ENCODE measurements at regions not wholly inside any gene's neighbourhood (a gene's known extent, or its start where the extent isn't known, plus 50 kb on each side); places are given as distances from the start of the nearest gene placed in this dataset.
A peak's percentile ranks its signal among the peaks of the same experiment; 100 is the strongest.
"Not testable (repeated sequence)": the region's sequence is repeated elsewhere in the genome, so short reads cannot be mapped to it uniquely, and the experiment has no call there.

DNA sequence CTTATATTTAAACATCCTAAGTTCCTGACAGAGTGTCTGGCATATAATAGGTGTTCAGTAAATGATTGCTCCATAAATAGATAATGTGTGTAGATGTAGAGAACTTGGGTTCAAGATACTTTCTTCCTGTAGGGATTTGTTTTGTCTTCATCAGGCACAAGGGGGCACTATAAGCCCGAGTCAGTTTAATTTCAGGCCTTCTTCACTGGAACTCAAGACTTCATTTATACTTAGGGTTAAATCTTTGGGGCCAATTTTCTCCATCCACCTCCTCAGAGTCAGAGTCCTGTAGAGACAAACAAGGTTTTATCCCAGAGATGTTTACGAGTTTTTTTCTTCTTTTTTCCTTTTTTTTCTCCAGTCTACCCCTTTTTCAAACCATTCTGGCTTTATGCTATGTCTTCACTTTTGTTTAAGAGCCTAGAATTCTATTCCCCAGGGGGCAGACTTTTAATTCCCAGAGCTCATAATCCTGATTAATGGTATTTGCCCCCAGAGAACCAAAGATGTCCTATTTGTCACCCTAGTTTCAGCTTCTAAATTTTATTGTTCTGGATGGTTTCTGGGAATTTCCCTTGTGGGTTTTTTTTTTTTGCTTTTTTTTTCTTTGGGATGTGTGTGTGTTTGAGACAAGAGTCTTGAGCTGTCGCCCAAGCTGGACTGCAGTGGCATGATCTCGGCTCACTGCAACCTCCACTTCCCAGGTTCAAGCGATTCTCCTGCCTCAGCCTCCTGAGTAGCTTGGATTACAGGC, 88.4 kb downstream of the HFE start:
- peak; percentile 59 for DNase-seq

- DNase-seq, result no peak
Observed at GRCh38 chr6:26179675-26180074, 92.4 kb downstream of the HFE start.

GRCh38 chr6:26180346-26180745, 93.1 kb downstream of the HFE start:
- DNase-seq, result no peak

GRCh38 chr6:26183237-26183580, 96.0 kb downstream of the HFE start:
- DNase-seq, result no peak

DNA sequence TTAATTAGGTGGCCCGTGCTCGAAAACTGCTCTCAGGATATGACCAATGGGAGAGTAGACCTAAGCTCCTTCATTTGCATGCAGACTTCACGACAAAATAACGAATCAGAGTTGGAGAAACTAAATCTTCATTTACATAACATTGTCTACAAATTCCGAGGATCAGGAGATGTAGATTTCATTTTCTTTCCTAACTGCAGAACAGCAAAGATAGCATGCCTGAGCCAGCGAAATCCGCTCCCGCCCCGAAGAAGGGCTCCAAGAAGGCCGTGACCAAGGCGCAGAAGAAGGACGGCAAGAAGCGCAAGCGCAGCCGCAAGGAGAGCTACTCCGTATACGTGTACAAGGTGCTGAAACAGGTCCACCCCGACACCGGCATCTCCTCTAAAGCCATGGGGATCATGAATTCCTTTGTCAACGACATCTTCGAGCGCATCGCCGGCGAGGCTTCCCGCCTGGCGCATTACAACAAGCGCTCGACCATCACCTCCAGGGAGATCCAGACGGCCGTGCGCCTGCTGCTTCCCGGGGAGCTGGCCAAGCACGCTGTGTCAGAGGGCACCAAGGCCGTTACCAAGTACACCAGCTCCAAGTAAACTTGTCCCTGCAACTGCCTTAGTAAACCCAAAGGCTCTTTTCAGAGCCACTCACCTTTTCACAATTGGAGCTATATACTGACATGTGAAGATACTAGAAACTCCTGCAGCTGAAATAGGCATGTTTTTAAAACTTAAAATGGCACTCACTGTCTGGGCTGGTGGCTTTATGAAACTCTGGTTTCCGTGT, 96.5 kb downstream of the HFE start:
- peak; percentile 46 for DNase-seq

DNA sequence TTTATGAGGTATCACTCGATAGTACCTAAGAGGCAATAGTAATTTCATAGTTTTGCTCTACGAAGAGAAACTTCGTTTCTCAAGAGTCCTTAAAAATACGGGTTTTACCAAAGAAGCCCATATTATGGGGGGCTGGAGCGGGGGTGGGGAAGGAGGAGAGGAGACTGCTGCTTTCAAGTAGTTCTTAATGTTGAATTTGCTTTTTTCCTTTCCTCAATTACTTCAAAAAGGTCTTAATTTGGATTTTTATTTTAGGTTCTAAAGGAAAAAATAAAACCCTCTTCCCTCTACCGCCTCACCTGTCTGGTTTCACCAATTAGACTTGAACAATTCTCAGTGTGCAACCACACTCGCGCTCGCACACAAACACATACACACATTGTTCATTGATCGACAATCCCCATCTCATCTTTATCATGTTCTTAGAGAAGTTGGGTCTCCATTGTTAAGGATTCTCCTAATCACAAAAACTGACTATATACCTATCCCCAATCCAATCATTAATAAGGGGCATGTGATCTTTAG, 97.2 kb downstream of the HFE start:
- no peak for DNase-seq

DNA sequence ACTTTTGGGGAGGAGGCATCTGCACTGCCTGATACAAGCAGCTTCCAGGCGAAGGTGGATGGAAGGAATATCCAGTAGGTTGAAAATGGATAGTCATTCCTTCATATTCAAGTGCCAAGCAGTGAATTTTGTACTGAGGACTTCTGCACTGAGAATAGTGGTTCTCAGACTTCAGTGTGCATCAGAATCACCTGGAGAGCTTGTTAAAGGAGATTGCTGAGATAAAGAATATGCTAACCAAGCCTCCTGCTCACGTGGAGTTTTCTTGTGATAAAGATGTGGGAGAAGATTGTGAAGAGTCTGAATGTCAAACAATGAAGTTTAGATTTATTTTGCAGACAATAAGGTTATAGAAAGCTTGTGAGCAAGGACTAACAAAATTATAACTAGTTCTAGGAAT, 97.8 kb downstream of the HFE start:
- no peak for DNase-seq

DNA sequence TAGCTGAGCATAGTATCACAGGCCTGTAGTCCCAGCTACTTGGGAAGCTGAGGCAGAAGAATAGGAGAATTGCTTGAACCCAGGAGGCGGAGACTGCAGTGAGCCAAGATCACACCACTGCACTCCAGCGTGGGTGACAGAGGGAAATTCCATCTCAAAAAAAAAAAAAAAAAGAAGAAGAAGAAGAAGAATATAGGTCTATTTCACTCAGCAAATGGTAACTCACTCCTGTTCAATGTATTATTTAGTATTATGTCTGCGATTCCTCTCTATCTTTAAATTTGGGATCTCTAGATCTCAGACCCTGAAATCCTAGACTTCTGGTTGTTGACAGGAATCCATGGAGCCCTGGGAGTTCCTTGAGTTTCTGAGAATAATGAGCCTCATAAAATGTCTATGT, 98.6 kb downstream of the HFE start:
- no peak for DNase-seq

DNA sequence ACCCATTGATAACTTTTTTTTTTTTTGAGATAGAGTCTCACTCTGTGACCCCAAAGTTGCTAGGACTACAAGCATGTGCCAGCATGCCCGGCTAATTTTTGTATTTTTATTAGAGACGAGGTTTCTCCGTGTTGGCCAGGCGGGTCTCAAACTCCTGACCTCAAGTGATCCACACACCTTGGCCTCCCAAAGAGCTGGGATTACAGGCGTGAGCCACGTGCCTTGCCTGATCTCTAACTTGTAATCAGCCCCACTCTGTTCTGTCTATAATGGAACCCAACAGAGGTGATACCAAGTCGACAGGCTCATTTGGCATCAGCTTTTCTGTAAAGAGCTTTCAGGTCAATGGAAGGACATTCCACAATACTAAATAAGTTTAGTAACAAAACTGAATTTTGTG, 99.4 kb downstream of the HFE start:
- no peak for DNase-seq

GRCh38 chr6:26187292-26187691, 100.1 kb downstream of the HFE start:
- DNase-seq, result no peak

DNA sequence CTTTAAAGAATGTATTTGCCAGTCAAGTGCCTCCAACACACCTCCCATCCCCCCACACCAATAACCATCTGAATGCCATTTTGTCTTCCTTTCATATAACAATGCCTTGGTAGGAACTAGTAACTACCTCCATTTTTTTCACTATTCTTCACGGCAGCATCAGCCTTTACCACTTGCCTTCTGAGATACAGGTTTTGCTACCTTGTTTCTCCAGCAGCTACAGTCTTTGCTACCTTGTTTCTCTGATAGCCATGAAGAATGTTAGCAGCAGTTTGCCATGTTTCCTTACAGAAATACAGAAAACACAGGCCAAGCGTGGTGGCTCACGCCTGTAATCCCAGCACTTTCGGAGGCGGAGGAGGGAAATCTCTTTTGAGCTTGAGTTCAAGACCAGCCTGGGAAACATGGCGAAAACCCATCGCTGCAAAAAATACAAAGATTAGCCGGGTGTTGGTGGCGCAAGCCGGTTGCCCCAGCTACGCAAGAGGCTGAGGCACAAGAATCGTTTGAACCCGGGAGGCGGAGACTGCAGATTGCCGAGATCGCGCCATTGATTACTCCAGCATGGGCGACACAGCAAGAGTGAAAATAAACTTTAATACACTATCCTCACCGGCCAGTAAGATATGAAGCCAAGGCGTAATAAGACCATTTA, 100.9 kb downstream of the HFE start:
- no peak for DNase-seq

GRCh38 chr6:26191512-26191911, 104.3 kb downstream of the HFE start:
- not testable (repeated sequence) for DNase-seq

DNA sequence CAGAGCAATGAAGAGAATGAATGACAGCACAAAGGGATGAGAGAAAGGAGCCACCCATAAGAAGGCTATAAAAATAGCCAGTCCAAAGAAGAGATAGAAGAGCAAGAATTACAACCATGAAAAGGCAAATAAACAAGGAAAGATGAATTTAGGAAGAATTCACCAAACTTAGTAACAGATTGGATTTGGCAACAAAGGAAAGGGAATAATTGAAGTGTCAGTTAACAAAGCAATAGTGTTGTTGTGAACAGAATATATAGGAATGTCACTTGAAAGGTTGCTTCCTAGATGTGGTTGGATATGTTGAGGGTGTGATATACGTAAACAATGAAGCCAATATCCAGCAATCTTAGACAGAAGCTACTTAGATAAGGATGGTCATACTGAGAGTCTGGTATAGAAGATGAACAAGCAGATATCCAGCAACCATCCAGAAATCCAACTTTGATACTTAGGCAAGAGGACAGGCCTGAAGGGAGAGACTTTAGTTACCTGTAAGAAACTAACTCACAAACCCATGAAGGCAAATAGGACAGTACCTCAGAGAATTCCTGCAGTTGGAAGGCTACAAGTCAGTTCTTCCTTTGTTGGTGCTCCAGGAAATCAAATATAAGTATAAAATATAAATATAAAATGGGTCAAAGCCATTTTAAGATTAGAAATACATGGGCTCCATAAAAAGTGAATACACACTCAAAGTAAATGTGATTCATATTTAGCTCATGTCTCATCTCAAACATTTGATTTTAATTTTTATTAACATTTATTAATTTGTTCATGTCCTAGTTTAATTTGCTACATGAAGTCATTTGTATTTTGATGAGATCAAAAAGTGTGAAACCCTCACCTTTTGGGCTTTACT, 106.5 kb downstream of the HFE start:
- no peak for DNase-seq

GRCh38 chr6:26194329-26194701, 107.1 kb downstream of the HFE start:
- no peak for DNase-seq

- no peak for DNase-seq
Observed at GRCh38 chr6:26194816-26195375, 107.7 kb downstream of the HFE start.

DNA sequence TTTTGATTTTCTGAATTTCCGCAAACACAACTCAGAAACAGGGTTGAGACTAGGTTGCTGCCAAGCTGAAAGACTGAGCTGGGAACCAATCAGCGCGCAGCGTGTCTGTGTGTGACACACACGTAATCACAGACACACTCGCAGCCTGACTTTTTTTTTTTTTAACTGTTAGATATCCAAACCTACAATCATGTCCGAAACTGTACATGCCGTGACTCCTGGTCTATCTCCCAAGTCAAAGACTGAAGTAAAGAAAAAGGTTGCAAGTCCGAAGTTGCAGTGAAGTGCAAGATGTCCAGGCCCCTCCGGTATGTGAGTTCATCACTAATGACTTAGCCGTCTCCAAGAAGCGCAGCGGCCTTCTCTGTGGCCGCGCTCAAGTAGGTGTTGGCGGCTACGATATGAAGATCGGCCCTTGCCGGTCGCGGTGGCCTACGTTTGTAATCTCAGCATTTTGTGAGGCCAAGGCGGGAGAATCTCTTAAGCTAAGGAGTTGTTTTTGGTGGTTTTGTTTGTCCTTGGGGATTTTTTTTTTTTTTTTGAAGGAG, 108.2 kb downstream of the HFE start:
- peak; percentile 82 for DNase-seq

DNA sequence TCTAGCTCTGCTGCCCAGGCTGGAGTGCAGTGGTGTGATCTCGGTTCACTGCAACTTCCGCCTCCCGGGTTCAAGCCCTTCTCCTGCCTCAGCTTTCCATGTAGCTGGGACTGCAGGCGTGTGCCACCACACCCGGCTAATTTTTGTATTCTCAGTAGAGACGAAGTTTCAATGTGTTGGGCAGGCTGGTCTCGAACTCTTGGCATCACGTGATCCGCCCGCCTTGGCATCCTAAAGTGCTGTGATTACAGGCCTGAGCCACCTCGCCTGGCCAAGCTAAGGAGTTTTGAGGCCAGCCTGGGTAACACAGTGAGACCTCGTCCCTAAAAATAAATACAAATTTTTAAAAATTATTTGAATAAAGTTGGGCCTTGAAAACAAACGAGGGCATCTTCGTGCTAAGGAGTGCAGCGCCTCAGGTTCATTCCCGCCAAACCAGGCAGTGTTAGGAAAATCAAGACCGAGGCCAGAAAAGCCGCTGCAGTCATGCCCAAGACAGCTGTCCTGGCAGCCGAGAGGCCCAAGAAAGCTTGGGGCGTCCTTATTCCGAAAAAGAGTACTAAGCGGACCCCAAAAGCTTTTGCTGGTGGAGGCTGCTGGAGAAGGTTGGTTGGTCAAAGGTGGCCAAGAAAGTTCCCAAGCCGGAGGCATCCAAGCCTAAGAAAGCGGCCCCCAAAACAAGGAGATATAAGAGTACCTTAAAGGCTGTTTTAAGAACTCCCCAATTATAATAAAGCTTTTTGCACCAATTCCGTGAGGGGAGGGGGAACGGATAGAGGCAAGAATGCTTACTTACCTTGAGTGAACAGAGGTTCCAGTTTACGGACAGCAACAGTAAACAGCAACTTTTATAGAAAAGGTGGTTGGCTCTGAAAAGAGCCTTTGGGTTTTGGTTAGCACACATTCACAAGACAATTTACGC, 109.0 kb downstream of the HFE start:
- no peak for DNase-seq

GRCh38 chr6:26196846-26197635, 109.8 kb downstream of the HFE start:
- peak; percentile 74 for DNase-seq

DNA sequence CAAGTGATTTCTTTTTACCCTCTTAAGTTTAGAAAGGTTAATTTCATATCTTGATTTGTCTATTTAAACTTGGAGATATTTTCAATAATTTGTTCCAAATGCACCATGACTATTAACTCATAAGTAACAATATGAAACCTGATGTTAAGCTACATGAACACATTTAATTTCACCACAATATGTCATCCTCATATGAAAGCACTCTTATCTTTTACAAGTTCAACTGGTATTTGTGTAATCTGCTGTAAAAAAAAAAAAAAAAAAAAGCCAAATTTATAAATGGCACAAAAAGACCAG, 110.4 kb downstream of the HFE start:
- no peak for DNase-seq

DNA sequence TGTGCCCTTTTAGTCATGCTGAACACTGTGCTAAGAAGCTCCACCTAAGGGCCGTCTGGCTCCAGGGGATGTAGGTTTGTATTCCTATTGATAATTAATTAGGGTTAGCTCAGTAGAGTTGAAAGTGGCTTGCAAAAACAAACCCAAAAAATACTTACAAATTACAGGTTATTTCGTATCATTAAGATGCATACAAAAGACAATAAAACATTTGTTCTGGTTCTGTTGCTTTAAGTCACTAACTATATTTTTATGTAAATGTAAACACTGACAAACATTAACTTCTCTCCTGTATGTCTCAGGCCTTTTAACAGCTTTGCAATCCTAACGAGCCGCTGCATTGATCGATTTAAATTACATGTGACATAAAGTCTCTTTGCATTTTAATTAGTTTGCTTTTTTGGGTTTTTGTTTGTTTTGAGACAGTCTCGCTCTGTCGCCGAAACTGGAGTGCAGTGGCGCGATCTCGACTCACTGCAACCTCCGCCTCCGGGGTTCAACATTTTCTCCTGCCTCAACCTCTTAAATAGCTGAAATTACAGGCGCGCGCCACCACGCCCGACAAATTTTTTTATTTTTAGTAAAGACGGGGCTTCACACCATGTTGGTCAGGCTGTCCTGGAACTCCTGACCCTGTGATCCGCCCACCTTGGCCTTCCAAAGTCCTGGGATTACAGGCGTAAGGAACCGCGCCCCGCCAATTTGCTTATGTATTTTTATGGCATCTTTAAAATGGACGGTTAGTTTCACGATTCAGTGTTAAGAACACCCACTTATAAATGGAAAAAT, 110.9 kb downstream of the HFE start:
- peak; percentile 29 for DNase-seq

Measured in activated gamma-delta T cell treated with Interleukin-2 at 50 U/mL for 16 hours (primary cell).